NCI-H69 (cell line): ENCODE measurements at regions not wholly inside any gene's neighbourhood (a gene's known extent, or its start where the extent isn't known, plus 50 kb on each side); places are given as distances from the start of the nearest gene placed in this dataset.
A peak's percentile ranks its signal among the peaks of the same experiment; 100 is the strongest.

Source experiments
- DNase-seq: peaks from one replicate; lab custom pipeline; 2025; lab: John Stamatoyannopoulos, UW

GRCh38 chr7:28231176-28231575, 50.6 kb upstream of the JAZF1 start:
- no peak for DNase-seq

- no peak for DNase-seq
Measured at GRCh38 chr7:28236560-28236959, 56.0 kb upstream of the JAZF1 start.

- no peak for DNase-seq
Measured at GRCh38 chr7:28237363-28237762, 56.8 kb upstream of the JAZF1 start.

GRCh38 chr7:28239823-28240204, 59.2 kb upstream of the JAZF1 start:
- DNase-seq: no peak

GRCh38 chr7:28240481-28240880, 59.9 kb upstream of the JAZF1 start:
- DNase-seq: no peak

- no peak for DNase-seq
Measured at GRCh38 chr7:28243861-28244260, 63.3 kb upstream of the JAZF1 start.

GRCh38 chr7:28245123-28245878, 64.7 kb upstream of the JAZF1 start:
- DNase-seq: no peak

- DNase-seq: no peak
Measured at GRCh38 chr7:28246921-28247461, 66.4 kb upstream of the JAZF1 start.

GRCh38 chr7:28258240-28258639, 77.6 kb upstream of the JAZF1 start:
- DNase-seq: peak; percentile 74

- DNase-seq: no peak
Measured at GRCh38 chr7:28260969-28261368, 80.4 kb upstream of the JAZF1 start.

GRCh38 chr7:28263622-28264271, 83.2 kb upstream of the JAZF1 start:
- no peak for DNase-seq

- peak; percentile 37 for DNase-seq
Measured at GRCh38 chr7:28266402-28266801, 85.8 kb upstream of the JAZF1 start.

GRCh38 chr7:28267012-28267411, 86.4 kb upstream of the JAZF1 start:
- no peak for DNase-seq

- no peak for DNase-seq
Measured at GRCh38 chr7:28269700-28270361, 89.2 kb upstream of the JAZF1 start.

GRCh38 chr7:28270536-28270935, 89.9 kb upstream of the JAZF1 start:
- DNase-seq: no peak

- peak; percentile 80 for DNase-seq
Measured at GRCh38 chr7:28272461-28272877, 91.9 kb upstream of the JAZF1 start.

GRCh38 chr7:28276298-28276697, 95.7 kb upstream of the JAZF1 start:
- no peak for DNase-seq

GRCh38 chr7:28277364-28277763, 96.8 kb upstream of the JAZF1 start:
- no peak for DNase-seq

- DNase-seq: no peak
Measured at GRCh38 chr7:28277958-28278357, 97.4 kb upstream of the JAZF1 start.

- peak; percentile 53 for DNase-seq
Measured at GRCh38 chr7:28280516-28280915, 99.9 kb upstream of the JAZF1 start.

GRCh38 chr7:28290496-28290895, 109.9 kb upstream of the JAZF1 start:
- DNase-seq: no peak

GRCh38 chr7:28291559-28291958, 111.0 kb upstream of the JAZF1 start:
- no peak for DNase-seq
